Vagina (tissue), 2 donors: ENCODE measurements at regions not wholly inside any gene's neighbourhood (a gene's known extent, or its start where the extent isn't known, plus 50 kb on each side); places are given as distances from the start of the nearest gene placed in this dataset.

Experiments
- CTCF ChIP-seq, 3 experiments: fragments of 450-650 bp in 2 of 3; fragments of 200-600 bp in 1 of 3; sonication (generic) in 1 of 3; IDR thresholded peaks; one replicate each; pipeline ENCODE4 v1.5.1; 2017 to 2019; ENCODE audit warnings: antibody characterized with exemption in 3 of 3, mild to moderate bottlenecking in 2 of 3, moderate library complexity in 2 of 3
- POLR2A ChIP-seq, 2 donors: fragments of 450-650 bp; IDR thresholded peaks; one replicate each; pipeline ENCODE4 v1.6.1; 2017; ENCODE audit warnings: antibody characterized with exemption in 2 of 2, mild to moderate bottlenecking in 2 of 2, moderate library complexity in 2 of 2
- POLR2AphosphoS5 ChIP-seq, 2 donors: sonication (generic); formaldehyde crosslinking; IDR thresholded peaks; one replicate each; pipeline ENCODE4 v1.9.0; 2017; ENCODE audit warnings: antibody characterized with exemption in 2 of 2, mild to moderate bottlenecking in 2 of 2, low read depth in 1 of 2; ENCODE audit not compliant: insufficient read depth in 1 of 2

DNA sequence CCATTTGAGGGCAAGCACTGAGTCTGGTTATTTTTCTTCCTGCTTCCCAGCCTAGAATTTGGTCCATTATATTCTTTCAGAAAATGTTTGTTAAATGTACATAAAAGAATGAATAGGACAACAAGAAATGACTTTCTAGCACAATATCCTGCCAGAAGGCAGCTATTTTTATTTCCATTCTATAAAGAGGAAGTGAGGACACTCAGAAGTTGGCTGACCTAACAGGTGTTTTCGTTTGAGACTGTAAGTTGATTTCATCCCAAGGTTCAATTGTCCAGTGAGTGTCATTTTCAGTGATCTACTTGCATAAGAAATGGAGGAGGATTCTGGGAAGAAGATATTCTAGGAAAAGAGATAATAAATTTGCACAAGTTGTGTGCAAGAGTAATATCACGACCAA is 191.9 kb upstream of the POU1F1 start:
- TF ChIP-seq CTCF (IDR thresholded peaks at IDR 0.05): no peak
- TF ChIP-seq POLR2AphosphoS5 (IDR thresholded peaks at IDR 0.05; ENCODE audit: insufficient read depth in 1 of 2, low read depth in 1 of 2): no peak
- TF ChIP-seq POLR2A (IDR thresholded peaks at IDR 0.05): no peak
